Retinal pigment epithelial cell (primary cell): ENCODE measurements at regions not wholly inside any gene's neighbourhood (a gene's known extent, or its start where the extent isn't known, plus 50 kb on each side); places are given as distances from the start of the nearest gene placed in this dataset.

Source experiments
- DNase-seq: peaks from one replicate; pipeline ENCODE4 v3.0.0-alpha.2; 2010; ENCODE audit warnings: low read depth
- H3K4me3 ChIP-seq: 2 replicates; pipeline ENCODE4 v1.5.1; 2011; ENCODE audit warnings: mild to moderate bottlenecking, low read length, control low read depth, moderate library complexity
- CTCF ChIP-seq: conservative IDR thresholded peaks from 2 replicates; pipeline ENCODE4 v1.5.1; 2011; ENCODE audit warnings: low read depth, low read length, control low read depth, inconsistent platforms

- no peak for DNase-seq
- H3K4me3 ChIP-seq: no peak overlapping the region
- TF ChIP-seq CTCF: no peak
Measured at GRCh38 chr7:125057963-125058362, 128.3 kb upstream of the POT1 start.

- no peak for TF ChIP-seq CTCF
- DNase-seq: no peak
- H3K4me3 ChIP-seq: no peak overlapping the region
Measured at GRCh38 chr7:125055376-125055775, 125.8 kb upstream of the POT1 start.

GRCh38 chr7:125046767-125047166 is 117.1 kb upstream of the POT1 start:
- no peak overlapping the region for H3K4me3 ChIP-seq
- no peak for DNase-seq
- TF ChIP-seq CTCF: no peak

- TF ChIP-seq CTCF: no peak
- no peak for DNase-seq
- H3K4me3 ChIP-seq: no peak overlapping the region
Measured at GRCh38 chr7:125033506-125033905, 103.9 kb upstream of the POT1 start.

- no peak for TF ChIP-seq CTCF
- H3K4me3 ChIP-seq: no peak overlapping the region
Measured at GRCh38 chr7:125032943-125033342, 103.3 kb upstream of the POT1 start.

GRCh38 chr7:125030756-125031387 is 101.2 kb upstream of the POT1 start:
- no peak overlapping the region for H3K4me3 ChIP-seq
- DNase-seq: no peak
- TF ChIP-seq CTCF: no peak

More at GRCh38 chr7:125032943-125033342, 103.3 kb upstream of the POT1 start:
- no peak for DNase-seq

- no peak for TF ChIP-seq CTCF
- no peak for DNase-seq
- no peak overlapping the region for H3K4me3 ChIP-seq
Measured at GRCh38 chr7:125025620-125026019, 96.0 kb upstream of the POT1 start.
